Glomerular endothelial cell (primary cell): ENCODE measurements at regions not wholly inside any gene's neighbourhood (a gene's known extent, or its start where the extent isn't known, plus 50 kb on each side); places are given as distances from the start of the nearest gene placed in this dataset.
"Not testable (repeated sequence)": the region's sequence is repeated elsewhere in the genome, so short reads cannot be mapped to it uniquely, and the experiment has no call there.

ENCODE experiments used
- DNase-seq: peaks from one replicate; pipeline ENCODE4 v3.0.0-alpha.2; 2011; ENCODE audit warnings: low read depth, low spot score; ENCODE audit errors: extremely low read depth

DNA sequence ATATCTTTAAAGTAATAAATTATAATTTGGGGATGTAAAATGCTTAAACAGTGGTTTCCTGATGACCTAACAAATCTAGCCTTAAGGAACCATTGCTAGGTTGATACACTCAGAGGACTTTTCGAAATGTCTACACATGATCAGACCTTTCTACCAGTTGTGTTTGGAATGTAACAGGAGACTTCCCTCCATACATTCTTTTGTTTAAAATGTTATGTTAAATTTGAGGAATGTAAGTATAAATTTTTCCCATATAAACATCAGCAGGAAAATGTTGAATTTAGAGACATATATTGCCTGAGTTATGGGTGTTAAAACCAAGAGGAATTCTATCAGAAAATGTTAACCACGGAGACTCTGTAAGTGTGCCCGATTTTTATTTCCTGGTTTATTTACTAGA is 190.6 kb upstream of the SPRY1 start:
- no peak for DNase-seq

- no peak for DNase-seq
These were observed 187.2 kb upstream of the SPRY1 start for GRCh38 chr4:123209436-123209835.

DNA sequence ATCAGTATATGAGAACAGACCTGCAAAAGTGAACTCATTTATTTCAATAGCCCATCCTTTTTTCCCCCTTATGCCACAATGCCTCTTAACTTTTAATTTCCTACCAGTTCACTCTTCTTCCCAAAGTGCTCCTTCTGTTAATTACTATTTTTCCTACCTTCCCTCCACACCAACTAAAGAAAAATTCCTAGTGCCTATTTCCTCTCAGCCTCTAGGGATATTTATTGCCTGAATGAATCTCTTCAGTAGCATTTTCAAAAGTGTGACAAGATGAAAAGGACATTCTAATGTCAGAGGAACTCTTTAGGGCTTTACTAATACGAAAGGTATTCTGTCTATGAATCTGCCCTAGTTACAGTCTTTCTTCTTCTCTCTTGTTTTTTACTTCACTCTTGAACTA is 181.1 kb upstream of the SPRY1 start:
- no peak for DNase-seq

- DNase-seq = no peak
These were observed 180.1 kb upstream of the SPRY1 start for GRCh38 chr4:123216543-123216942.

DNA sequence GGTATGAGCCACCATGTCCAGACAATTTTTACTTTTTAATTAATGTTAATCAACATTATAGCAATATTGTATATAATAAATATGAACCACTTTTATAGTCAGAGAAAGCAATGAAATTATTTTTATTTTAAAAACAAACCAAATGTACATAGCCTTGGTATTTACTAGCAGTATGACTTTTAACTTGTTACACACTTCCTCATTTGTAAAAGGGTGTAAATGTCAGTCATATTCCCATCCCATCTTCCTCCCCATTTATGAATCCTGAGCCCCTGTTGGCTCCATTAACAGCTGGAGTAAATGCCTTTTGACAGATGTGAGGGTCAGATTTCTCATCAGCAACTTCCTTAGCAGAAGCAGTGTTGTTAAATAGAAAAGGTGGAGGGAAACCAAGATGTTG is 179.6 kb upstream of the SPRY1 start:
- no peak for DNase-seq

DNA sequence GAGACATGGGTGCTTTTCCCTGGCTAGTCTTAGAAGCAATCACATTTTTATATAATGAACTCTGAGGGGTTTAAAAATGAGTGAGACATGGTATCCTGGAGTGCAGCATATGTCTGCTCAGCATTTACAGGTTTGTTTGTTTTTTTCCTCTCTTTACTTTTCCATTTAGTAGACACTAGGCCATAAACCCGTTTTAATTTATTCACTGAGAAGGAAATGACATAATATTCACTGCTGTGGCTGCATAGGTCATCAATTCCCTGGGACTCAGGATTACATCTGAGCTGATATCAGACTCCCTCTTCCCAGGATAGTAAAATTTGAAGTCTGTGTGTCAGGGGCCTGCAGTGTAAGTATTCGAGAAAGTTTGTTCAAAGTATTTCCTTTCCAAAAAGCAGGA is 178.9 kb upstream of the SPRY1 start:
- no peak for DNase-seq

DNA sequence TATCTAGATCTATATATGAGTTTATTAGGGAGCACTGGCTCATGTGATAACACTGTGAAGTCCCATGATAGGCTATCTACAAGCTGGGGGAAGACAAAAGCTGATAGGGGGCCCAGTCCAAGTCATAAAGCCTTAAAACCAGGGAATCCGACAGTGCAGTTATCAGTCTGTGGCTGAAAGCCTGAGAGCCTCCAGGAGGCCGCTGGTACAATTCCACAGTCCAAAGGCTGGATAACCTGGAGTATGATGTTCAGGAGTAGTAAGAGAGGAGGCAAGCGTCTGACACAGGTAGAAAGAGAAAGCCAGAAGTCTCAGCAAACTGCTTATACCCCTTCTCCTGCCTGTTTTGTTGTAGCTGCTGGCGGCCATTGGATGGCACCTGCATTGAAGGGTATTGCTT is 177.6 kb upstream of the SPRY1 start:
- no peak for DNase-seq

- no peak for DNase-seq
These were observed 167.3 kb upstream of the SPRY1 start for GRCh38 chr4:123229286-123229685.

- DNase-seq = no peak
These were observed 166.5 kb upstream of the SPRY1 start for GRCh38 chr4:123230061-123230460.

DNA sequence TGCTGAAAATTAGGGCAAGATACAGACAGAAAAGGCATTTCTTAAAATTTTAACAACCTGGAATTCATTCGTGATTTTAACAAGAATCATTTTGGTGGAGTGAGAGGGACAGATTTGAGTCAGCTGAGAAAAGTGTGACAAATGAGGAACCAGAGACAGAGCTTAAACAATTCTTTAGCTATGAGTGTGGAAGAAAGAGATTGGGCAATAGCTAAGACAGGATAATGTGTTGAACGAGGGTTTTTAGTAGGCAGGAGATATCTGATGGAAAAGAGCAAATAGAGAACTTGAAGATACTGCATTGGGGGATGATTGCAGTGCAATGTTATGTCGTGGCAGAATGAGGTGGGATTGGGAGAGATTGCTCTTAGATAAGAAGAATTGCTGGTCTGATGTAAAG is 164.2 kb upstream of the SPRY1 start:
- no peak for DNase-seq

GRCh38 chr4:123233136-123233768 is 163.3 kb upstream of the SPRY1 start:
- DNase-seq = no peak

GRCh38 chr4:123234955-123235354 is 161.6 kb upstream of the SPRY1 start:
- no peak for DNase-seq

DNA sequence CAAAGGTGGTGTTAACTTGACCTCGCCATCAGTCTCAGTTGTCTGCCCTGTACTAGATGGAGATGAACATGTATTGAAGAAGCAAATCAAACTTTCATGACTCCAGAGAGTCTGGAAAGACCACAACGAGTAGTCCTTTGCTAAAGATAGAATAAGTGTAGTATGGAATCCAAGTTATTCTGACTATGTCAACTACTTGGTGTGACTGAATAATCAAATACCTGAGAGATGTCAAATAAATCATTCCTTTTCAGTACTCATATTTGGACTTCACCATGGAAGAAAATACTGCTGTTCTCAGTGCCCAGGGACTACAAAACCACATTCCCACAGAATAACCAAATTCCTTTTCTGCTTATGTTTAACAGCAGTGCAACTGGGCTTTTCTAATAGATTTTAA is 161.2 kb upstream of the SPRY1 start:
- no peak for DNase-seq

DNA sequence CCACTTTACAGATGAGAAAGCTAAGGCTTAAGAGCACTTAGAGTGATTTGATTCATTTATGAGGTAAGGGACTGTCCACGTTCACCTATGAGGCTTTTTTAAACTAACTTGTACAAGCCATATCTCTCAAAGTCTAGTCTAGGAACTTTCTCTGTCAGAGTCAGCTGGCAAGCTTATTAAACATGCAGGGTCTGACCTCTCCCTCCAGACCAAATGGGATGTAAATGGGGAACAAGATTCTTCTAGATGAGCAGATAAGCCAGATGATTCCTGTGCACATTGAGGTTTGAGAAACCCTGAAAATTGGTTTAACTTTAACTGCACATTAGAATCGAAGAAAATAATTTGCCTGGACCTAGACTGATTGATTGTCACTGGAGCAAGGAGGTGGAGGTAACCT is 160.0 kb upstream of the SPRY1 start:
- no peak for DNase-seq

DNA sequence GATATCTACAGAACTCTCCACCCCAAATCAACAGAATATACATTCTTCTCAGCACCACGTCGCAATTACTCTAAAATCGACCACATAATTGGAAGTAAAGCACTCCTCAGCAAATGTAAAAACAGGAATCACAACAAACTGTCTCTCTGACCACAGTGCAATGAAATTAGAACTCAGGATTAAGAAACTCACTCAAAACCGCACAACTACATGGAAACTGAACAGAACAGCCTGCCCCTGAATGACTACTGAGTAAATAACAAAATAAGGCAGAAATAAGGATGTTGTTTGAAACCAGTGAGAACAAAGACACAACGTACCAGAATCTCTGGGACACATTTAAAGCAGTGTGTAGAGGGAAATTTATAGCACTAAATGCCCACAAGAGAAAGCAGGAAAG is 156.3 kb upstream of the SPRY1 start:
- DNase-seq = not testable (repeated sequence)

DNA sequence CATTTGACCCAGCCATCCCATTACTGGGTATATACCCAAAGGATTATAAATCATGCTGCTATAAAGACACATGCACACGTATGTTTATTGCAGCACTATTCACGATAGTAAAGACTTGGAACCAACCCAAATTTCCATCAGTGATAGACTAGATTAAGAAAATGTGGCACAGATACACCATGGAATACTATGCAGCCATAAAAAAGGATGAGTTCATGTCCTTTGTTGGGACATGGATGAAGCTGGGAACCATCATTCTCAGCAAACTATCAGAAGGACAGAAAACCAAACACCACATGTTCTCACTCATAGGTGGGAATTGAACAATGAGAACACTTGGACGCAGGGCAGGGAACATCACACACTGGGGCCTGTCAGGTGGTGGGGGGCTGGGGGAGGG is 153.4 kb upstream of the SPRY1 start:
- DNase-seq = not testable (repeated sequence)

DNA sequence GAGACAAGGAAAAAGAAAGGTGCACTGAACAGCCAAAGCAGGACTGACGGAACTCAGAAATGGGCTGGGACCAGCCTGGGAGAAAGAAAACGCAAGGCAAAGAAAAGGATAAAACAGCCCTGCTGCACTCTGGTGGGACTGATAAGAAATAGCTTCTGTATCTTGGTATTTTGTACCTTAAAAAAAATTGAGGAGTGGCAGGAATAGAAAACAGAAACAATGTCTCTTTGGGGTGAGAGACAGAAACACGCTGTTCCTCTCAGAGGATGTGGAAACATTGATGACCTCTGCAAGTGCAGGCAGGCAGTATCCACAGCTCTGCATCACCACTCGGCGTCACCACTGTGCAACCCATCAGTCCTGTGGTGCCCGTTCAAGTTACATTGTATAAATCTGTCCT is 152.5 kb upstream of the SPRY1 start:
- no peak for DNase-seq

GRCh38 chr4:123246085-123246484 is 150.5 kb upstream of the SPRY1 start:
- DNase-seq = no peak

GRCh38 chr4:123248085-123248659 is 148.4 kb upstream of the SPRY1 start:
- no peak for DNase-seq

DNA sequence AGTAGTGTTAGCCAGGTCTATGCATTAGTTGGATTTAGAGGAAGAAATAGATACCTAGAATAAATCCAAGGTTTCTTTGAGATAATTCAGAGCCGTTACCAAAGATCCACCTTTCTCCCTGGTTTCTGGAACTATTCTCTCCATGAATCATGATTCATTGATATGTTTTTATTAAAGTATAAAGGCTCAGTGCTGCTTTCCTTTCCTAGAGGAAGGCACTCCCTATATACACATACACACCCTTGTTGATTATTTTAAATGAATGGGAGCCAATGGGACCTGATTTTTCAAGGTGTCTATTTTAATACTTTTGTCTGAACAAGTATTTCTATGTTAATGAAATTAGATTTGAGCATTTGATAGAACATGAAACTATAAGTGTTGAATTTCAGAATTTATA is 146.8 kb upstream of the SPRY1 start:
- no peak for DNase-seq

- peak; percentile 45 for DNase-seq
These were observed 145.8 kb upstream of the SPRY1 start for GRCh38 chr4:123250843-123251242.

- DNase-seq = no peak
These were observed 140.6 kb upstream of the SPRY1 start for GRCh38 chr4:123255971-123256370.

DNA sequence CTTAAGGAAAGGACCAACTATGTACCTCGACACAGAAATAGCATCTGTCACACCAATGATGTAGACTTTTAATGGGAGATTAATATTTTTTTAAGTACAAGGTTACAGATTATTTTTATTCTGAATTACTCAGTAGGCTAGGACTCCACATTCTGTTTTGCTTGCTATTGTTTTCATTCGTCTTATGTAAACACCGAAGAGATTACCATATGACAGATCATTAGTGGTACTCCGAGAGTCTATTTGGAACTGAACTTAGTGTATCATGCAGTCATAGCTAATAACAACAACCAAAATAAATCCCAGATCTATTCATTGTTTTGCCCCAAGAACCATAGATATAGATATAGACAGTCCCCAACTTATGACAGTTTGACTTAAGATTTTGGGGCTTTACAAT is 139.7 kb upstream of the SPRY1 start:
- no peak for DNase-seq
